ENCODE measurements at regions not wholly inside any gene's neighbourhood (a gene's known extent, or its start where the extent isn't known, plus 50 kb on each side); places are given as distances from the start of the nearest gene placed in this dataset.
A peak's percentile ranks its signal among the peaks of the same experiment; 100 is the strongest.

GRCh38 chr2:177074099-177074710 is 138.4 kb upstream of the HNRNPA3 start:
- Histone ChIP-seq H2AFZ (ENCODE audit: low read length) (no peak overlapping the region), H3K36me3 (ENCODE audit: insufficient read depth, low read length) (no peaks in the 10 kb centered on the region), H3K27me3 (ENCODE audit: insufficient read depth, low read length) (no peaks in the 10 kb centered on the region), H3K4me3 (ENCODE audit: insufficient read depth, low read length) (no peak overlapping the region), H3K27ac (ENCODE audit: low read depth, low read length) (no peak overlapping the region), H4K20me1 (ENCODE audit: insufficient read depth, low read length) (no peaks in the 10 kb centered on the region), H3K4me2 (ENCODE audit: insufficient read depth, low read length) (no peak overlapping the region), H3K9me3 (ENCODE audit: low read depth, low read length) (no peaks in the 10 kb centered on the region), H3K79me2 (ENCODE audit: insufficient read depth, low read length) (no peaks in the 10 kb centered on the region), H3K4me1 (ENCODE audit: insufficient read depth, low read length) (no peaks in the 10 kb centered on the region)
- no peak for TF ChIP-seq CTCF (IDR thresholded peaks at IDR 0.05; ENCODE audit: extremely low read depth, low read depth, low read length)
- no peak for DNase-seq (ENCODE audit: insufficient read length, low spot score, missing footprints)

GRCh38 chr2:177075254-177075653 is 137.3 kb upstream of the HNRNPA3 start:
- Histone ChIP-seq H3K9me3 (ENCODE audit: low read depth, low read length) (no peaks in the 10 kb centered on the region), H2AFZ (ENCODE audit: low read length) (no peak overlapping the region), H4K20me1 (ENCODE audit: insufficient read depth, low read length) (no peaks in the 10 kb centered on the region), H3K36me3 (ENCODE audit: insufficient read depth, low read length) (no peaks in the 10 kb centered on the region), H3K79me2 (ENCODE audit: insufficient read depth, low read length) (no peaks in the 10 kb centered on the region), H3K27ac (ENCODE audit: low read depth, low read length) (no peak overlapping the region), H3K27me3 (ENCODE audit: insufficient read depth, low read length) (no peaks in the 10 kb centered on the region), H3K4me3 (ENCODE audit: insufficient read depth, low read length) (no peak overlapping the region), H3K4me1 (ENCODE audit: insufficient read depth, low read length) (no peaks in the 10 kb centered on the region), H3K4me2 (ENCODE audit: insufficient read depth, low read length) (no peak overlapping the region)
- DNase-seq (ENCODE audit: insufficient read length, low spot score, missing footprints) = no peak
- no peak for TF ChIP-seq CTCF (IDR thresholded peaks at IDR 0.05; ENCODE audit: extremely low read depth, low read depth, low read length)

- H3K4me1 ChIP-seq (ENCODE audit: insufficient read depth, low read length) = no peaks in the 10 kb centered on the region
- no peaks in the 10 kb centered on the region for H3K9me3 ChIP-seq (ENCODE audit: low read depth, low read length)
- H2AFZ ChIP-seq (ENCODE audit: low read length) = no peak overlapping the region
- no peak overlapping the region for H3K27ac ChIP-seq (ENCODE audit: low read depth, low read length)
- no peaks in the 10 kb centered on the region for H3K36me3 ChIP-seq (ENCODE audit: insufficient read depth, low read length)
- H3K79me2 ChIP-seq (ENCODE audit: insufficient read depth, low read length) = no peaks in the 10 kb centered on the region
- DNase-seq (ENCODE audit: insufficient read length, low spot score, missing footprints) = peak; percentile 23
- no peak for TF ChIP-seq CTCF (IDR thresholded peaks at IDR 0.05; ENCODE audit: extremely low read depth, low read depth, low read length)
- H3K4me3 ChIP-seq (ENCODE audit: insufficient read depth, low read length) = no peak overlapping the region
- H4K20me1 ChIP-seq (ENCODE audit: insufficient read depth, low read length) = no peaks in the 10 kb centered on the region
- no peaks in the 10 kb centered on the region for H3K27me3 ChIP-seq (ENCODE audit: insufficient read depth, low read length)
- no peak overlapping the region for H3K4me2 ChIP-seq (ENCODE audit: insufficient read depth, low read length)
Measured at GRCh38 chr2:177076636-177077179, 135.9 kb upstream of the HNRNPA3 start.

- no peak for DNase-seq (ENCODE audit: insufficient read length, low spot score, missing footprints)
- H3K79me2 ChIP-seq (ENCODE audit: insufficient read depth, low read length) = no peaks in the 10 kb centered on the region
- H3K4me1 ChIP-seq (ENCODE audit: insufficient read depth, low read length) = no peaks in the 10 kb centered on the region
- no peaks in the 10 kb centered on the region for H4K20me1 ChIP-seq (ENCODE audit: insufficient read depth, low read length)
- TF ChIP-seq CTCF (IDR thresholded peaks at IDR 0.05; ENCODE audit: extremely low read depth, low read depth, low read length) = no peak
- H3K9me3 ChIP-seq (ENCODE audit: low read depth, low read length) = no peaks in the 10 kb centered on the region
- no peaks in the 10 kb centered on the region for H3K36me3 ChIP-seq (ENCODE audit: insufficient read depth, low read length)
- H3K27ac ChIP-seq (ENCODE audit: low read depth, low read length) = no peak overlapping the region
- H3K27me3 ChIP-seq (ENCODE audit: insufficient read depth, low read length) = no peaks in the 10 kb centered on the region
- H2AFZ ChIP-seq (ENCODE audit: low read length) = no peak overlapping the region
- no peak overlapping the region for H3K4me2 ChIP-seq (ENCODE audit: insufficient read depth, low read length)
- H3K4me3 ChIP-seq (ENCODE audit: insufficient read depth, low read length) = no peak overlapping the region
Measured at GRCh38 chr2:177077778-177078177, 134.8 kb upstream of the HNRNPA3 start.
